HG03060 (cell line): ENCODE measurements at regions not wholly inside any gene's neighbourhood (a gene's known extent, or its start where the extent isn't known, plus 50 kb on each side); places are given as distances from the start of the nearest gene placed in this dataset.

Experiments used
- ATAC-seq: cut with Tn5 transposase; IDR thresholded peaks from one replicate; pipeline ENCODE4 v1.9.1; 2021; ENCODE audit warnings: low read depth, moderate number of reproducible peaks; ENCODE audit not compliant: unreplicated experiment

DNA sequence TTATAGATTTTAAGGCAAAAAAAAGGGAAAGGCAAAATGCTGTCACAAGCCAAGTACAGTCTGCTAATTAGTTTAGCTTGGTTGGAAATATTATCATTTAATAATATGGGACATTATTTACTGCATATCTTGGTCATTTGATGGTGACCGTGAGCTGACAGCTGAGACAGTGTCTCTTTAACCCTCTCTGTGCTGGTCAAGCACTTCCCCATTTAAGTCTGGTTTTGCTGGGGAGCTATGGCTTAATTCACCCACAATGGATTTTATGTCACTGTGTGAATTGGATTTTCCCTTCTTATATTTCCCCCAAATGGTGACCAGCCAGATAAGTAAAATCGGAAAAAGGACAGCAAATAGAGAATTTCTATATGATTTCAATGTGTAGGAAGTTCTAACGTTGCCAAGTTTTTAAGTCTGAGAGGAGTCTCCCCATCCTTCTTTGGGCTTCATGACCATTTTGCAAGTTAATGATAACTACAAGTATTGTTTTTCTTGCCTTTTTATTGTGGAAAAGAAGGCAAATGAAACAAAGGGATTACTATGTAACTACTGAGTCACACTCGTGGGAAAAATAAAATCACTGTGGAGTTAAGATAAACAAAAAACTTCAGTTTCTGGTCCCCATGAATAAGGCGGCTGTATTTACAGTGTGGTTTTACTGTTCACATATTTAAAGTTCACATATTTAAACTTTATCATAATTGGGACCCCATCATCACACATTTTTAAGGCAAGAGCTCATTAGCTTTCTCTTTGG is 373.5 kb downstream of the NR2F2 start:
- no peak for ATAC-seq

DNA sequence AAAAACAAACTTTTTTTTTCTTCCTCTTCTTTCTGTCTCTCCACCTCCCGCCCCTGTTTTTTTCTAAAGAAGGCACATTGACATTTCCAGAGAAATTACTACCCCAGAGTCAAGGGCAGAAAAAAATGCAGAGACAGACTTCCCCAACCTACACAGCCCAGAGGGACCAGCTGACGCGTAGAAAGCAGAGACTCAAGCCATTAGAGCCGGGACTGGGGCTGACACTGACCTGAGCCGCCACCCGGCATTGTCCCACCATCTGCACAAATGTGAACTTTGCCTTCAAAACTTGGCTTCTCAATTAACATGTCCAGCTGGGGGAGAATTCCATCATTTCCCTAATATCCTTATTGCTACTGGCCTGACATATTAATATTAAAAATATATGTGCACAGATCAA is 385.6 kb downstream of the NR2F2 start:
- no peak for ATAC-seq

DNA sequence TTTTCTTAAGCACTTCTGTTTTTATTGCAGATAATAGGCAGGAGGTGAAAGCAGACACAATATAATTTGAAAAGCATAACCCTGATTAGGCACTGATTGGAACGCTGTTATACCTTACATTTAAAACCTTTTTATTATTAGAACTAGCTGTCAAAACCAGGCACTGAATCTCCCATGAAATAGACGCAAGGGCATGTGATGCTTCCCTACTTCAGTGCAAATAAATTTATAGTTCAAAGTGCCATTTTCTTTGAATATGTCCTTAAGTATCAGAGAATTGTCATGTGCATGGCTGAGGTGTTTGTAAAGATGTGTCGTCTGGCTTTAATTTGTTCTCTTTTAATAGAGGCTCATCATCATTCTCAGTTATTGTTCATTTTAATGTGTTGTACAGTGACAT is 386.0 kb downstream of the NR2F2 start:
- no peak for ATAC-seq

DNA sequence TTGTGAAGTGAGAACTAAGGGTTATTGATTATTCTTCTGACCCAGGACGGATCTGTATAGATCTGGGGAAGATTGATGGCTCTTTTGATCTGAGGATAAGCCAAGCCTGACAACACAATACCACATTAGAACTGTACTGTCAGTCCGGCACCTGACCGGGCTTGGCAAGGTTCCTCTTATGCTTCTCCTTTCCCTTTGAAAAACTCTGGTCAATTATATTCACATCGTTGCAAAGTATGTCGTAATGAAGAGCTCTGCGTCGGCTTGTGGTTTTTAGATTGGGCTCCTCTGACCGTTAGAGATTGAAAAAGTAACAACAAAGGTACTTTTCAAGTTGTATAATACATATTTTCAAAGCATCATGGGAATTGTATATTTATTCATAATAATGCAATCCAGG is 389.8 kb downstream of the NR2F2 start:
- ATAC-seq, result no peak

DNA sequence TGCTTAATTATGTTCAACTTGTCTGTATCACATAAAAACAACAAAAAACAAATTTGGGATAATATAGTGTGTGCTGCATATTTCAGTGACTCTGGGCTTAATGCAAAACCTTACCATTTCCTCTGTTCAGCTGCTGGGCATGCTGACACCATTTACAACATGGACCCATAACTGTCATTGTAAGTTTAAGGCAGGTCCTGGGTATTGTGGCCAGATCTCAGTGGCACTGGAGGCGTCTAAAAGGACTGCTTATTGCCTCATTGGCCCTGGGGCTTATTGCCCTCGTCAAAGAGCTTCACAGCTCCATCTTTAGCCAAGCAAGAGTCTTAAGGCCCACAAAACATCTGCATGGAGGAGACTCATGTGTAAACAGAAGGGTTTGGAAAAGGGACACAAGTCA is 390.2 kb downstream of the NR2F2 start:
- ATAC-seq, result no peak

DNA sequence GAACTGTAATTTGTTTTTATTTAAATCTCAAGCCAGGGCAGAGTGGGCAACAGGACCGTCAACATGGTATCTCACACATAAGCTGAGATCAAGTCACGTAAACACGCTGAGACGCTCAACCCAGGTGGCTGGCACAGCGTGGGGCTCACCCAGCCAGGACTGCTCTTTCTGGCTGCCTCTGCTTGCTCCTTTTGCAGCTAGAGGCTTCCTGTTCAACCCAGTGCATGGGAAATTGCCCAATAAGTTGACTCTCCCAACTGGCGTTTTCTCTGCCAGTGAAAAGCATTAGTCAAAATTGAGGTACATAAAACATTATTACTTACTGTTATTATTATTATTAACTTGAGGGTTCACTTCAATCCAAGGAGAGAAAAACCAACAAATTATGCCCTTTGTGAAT is 398.1 kb downstream of the NR2F2 start:
- ATAC-seq, result no peak

DNA sequence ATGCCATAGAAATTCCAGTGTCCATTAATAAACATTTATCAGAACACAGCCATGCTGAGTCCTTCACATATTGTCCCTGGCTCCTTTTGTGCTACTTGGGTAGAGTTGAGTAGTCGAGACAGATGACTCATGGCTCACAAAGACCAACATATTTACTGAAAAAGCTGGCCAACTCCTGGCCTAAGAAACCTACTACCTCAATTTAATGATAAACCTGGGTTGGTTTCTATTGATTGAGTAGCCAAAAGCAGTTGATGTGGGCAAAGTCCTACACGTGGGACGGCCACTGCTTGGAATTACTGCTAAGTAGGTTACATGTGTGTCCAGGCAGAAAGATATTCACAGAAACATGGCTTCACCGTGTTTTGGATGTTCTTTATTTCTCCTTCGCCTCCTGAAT is 402.2 kb downstream of the NR2F2 start:
- no peak for ATAC-seq

DNA sequence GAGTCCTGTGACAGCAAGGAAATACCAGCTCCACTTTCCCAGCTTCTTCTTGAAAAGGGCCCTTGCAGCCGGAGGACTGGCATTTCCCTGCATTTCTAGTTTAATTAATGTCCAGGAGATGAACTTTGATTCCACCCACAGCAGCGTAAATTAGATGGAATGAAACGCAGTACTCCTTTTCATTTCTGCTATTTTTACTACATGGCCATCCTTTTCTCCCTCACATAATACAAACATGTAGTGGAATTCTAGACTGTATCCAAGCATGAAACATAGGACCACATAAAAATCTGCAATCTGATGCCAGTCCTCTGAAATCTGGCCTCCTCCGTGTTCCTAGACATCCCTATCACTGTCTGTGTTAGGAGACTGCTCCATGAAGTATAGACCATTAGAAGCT is 403.2 kb downstream of the NR2F2 start:
- no peak for ATAC-seq

DNA sequence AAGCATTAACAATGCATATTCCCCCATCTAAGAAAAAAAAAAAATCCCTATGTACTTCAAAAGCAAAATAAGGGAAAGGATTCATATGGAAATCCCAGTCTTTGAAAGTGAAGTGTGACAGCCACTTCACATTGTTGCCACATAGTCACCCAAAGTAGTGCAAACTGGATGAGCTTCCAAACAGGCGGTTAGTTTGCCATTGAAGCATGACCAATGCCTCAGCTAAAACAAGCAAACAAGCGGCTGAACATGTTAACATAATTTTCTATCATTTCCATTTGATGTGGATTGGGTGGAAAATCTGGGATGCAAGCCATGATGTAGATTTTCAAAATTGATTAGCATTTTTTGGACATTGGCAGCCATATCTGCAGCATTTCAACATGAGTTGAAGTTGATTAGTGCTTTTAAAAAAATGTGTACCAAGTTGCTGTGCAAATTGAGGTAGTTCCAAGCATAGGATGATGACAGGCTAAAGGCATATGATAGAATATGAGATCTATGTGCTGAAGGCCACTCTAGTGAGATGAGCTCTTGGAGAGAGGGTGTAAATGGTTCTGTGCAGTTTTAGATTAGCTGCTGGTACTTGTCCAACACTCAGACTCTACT is 405.2 kb downstream of the NR2F2 start:
- no peak for ATAC-seq

DNA sequence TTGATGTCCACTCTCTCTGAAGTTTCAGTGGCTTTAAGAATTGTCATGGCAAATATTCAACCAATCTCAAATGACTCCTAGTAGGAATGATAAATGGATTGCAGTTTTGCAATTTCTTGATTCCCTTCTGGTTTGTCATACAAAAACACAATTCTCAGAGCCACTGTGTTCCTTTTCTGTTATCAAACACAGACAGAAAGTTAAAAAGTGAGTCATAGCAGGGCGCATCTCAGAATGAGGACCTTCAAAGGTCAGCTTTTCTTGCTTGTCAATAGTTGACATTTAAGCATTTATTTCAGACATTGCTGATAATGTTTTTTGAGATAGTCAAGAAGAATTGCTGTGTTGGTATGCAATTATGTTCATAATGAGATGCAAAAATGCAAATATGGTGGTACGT is 405.9 kb downstream of the NR2F2 start:
- ATAC-seq, result no peak

DNA sequence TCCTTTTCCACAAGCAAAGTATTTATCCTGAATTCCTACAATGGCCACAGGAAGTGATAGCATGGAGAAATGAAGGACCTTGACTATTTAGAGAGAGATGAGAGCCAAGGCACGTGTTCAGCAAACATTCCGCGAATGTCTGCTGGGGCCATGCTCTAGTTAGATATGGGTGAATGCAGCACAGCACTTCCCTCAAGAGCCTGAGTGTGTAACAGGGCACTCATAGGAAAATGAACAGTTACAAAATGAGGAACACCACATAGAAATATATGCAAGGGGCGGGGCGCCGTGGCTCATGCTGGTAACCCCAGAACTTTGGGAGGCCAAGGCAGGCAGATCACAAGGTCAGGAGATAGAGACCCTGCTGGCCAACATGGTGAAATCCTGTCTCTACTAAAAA is 406.9 kb downstream of the NR2F2 start:
- ATAC-seq, result no peak

DNA sequence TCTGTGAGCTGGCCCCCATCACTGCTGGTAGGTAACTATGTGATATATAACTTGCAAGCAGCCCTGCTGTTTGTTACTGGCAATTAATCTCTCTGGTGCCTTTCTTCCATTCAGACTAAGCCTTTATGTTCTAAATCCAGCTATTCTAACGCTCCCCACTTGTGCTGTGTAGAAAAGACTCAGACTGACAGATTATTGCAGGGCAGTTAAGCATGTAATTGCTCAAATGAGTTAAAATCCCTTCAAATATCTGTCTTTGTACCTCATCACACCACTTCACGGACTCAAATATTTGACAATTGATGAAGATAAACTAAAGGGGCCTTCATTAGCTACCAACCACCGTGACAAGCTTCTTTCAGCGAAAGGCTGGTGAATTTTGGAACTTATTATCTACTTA is 416.2 kb downstream of the NR2F2 start:
- ATAC-seq, result no peak

DNA sequence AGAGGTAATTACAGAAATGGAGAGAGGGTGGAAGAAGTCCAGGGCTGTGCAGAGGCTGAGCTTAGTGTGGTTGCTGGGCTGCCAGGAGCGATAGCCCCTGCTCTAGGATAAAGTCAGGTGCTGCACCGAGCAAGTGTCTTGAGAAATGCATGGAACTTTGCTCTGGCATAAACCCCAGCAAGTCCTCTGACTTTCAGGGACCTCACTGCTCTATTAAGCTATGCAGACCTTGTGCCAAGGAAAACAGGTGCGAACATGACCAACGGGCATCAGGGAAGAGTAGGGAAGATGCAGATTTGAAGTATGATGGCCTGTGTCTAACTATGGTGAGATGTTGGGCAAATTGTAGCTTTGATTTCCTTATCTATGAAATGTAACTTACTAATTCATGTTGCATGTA is 416.8 kb downstream of the NR2F2 start:
- no peak for ATAC-seq

DNA sequence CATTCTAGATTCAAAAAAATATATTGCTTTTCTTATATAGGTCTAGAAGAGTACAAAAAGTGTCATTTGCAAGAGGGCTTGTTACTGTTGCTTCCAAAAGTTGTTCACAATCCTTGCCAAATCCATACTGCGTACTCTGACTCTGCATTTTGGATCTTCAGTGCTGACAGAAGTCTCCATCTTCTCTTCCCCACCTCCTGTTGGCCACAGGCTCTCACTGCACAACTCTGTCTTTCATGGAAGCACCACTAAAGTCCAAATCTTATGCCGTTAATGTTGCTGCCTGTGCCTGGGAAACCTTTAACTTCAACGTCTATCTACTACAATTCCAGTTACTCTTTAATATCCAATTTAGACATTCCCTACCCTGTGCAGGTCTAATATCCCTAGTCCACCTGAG is 419.9 kb downstream of the NR2F2 start:
- no peak for ATAC-seq

DNA sequence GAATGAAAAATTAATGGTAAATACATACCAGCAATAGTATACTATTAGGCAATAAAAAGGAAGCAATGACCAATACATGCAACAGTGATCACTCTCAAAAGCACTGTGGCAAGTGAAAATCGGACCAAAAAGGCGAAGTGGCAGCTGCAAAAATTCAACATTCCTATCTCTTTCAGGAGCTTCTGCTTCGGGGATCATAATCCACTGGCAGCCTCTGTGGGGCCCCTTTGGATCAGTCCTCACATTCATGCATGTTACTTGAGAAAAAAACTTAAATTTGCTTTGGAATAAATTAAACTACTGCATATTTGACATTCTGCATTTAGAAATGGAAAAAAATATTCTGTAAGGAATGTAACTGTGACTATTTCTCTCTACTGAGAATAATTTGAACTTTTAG is 425.6 kb downstream of the NR2F2 start:
- ATAC-seq, result no peak

DNA sequence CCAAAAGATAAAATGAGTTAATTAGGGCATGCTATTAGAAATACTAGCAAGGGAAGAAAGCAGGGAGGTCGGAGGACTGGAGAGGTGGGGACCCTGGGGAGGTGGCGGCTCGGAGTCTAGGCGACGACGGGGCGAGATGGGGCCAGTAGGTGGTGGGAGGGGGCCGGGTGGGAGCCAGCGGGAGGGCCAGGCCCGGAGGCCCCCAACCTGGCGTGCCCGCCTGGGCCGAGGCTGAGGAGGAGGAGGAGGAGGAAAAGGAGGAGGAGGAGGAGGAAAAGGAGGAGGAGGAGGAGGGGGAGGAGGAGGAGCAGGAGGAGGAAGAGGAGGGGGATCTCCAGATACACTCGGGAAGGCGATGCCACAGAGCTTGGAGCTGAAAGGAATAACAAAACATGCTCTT is 426.2 kb downstream of the NR2F2 start:
- no peak for ATAC-seq

DNA sequence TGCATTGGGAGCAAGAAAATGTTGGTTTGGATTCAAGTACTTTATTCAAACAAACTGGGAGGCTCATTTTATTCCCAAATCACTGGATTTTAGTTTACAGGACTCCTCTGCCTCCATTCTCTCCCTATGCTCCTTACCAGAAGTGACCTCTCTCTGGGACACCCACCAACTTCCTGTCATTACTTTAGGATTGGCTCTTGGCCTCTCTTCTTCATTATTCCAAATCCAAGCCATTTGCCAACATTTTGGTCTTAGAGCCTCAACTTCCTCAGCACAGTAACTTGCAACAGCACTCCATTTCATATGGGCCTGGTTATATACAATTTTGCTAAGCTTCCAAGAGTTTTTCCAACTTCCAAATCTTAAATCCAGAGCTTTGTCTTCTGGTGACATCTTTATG is 432.1 kb downstream of the NR2F2 start:
- no peak for ATAC-seq

DNA sequence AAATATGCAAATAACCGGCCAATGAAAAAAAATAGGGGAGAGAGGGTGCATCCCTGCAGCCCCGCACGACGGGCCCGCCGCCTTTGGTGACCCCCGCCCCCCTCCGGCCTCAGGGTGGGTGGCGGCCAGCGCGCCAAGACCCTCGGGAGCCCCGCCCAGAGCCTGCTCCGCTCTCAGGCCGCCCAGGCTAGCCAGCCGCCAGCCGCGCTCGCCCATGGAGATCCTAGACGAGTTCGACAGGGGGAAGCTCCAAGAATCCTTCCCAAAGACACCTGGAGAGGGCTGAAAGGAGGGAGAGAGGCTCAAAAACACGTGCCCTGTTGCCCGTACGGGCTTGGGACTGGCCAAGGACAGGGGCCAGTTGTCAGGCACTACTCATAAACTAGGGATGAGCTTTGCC is 434.0 kb downstream of the NR2F2 start:
- ATAC-seq, result no peak

DNA sequence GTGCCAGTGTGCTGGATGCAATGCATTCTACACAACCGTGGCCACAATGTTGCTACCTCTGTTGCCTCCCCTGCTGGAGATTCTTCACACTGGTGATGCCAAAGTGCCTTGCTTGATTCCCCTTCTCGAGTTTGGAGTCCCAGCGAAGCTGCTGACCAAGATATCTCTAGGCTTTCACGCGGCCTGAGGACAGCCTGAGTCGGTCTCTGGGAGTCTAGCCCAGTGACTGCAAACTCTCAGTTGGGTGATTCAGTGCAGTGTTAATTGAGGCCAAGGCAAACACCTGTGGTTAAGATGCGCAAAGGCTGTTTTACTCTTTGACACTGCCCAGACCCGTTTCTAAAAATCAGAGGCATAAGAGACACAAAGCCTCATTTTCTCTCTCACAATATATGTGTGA is 434.4 kb downstream of the NR2F2 start:
- no peak for ATAC-seq

DNA sequence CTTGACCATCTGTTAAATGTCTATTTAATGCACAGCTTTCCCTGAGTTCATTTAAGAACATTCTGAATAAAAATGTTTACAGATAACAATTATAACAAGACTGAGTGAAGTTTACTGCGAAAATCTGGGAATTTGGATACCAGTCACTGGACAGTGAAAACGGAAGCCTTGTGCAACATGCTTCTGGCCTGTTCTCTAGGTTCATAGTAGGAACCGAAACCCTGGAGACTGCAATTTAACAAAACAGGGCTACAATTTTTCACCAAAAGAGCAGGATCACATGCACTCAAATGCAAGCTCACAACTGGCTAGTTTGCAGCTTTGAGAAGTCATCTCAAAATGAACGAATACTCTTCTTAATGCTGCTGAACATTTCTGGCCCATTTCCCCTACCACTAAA is 435.9 kb downstream of the NR2F2 start:
- no peak for ATAC-seq

DNA sequence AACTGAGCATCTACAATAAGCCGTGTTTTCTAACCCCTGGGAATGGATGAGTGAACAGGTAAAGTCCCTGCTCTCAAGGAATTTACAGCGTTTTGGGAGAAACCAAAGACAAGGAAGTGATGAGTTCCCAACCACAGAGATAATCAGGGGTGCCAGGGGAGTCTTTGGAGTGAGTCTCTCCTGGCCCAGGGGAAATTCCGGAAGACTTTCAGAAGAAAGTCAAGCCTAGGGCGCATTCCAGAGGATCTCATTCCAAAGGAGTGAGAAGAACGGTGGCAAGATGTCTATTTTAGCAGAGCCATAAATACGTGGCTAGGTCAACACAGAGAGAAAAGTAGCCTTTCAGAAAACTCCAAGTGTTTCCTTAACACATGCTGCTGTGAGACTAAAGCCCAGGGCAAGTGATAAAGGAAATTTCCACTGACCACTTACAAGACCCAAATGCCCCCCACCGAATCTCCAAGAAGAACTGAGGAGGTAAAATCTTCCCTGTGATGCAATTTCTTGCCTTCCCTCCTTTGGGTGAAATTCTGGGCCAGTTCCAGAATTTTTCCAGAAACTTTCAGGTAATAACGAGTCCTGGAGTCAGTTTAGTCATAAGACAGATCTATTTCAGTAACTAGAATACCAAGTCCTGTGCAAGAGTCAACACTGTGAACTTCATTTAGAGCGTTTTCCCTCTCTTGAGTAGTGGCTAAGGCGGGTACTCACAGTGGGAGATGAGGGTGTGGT is 437.4 kb downstream of the NR2F2 start:
- no peak for ATAC-seq

DNA sequence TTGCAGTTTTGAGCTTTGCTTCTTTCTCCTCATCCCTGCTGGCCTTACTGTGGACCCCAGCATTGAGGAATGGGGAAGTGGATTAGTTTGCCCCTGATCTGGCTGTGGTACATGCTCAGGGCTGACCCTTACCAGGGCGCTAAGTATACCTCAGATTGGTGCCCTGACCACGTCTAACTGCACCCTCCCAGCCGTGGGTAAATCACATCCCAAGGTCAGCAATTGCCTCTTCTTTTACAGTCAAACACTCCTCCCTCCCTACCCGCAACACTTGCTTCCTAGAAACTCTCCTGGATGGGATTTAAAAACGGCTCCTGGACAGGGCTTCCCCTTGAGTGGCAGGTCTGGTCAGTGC is 437.9 kb downstream of the NR2F2 start:
- ATAC-seq, result no peak
